GM21360 (cell line): ENCODE measurements at regions not wholly inside any gene's neighbourhood (a gene's known extent, or its start where the extent isn't known, plus 50 kb on each side); places are given as distances from the start of the nearest gene placed in this dataset.
"Not testable (repeated sequence)": the region's sequence is repeated elsewhere in the genome, so short reads cannot be mapped to it uniquely, and the experiment has no call there.

ENCODE experiments used
- ATAC-seq: cut with Tn5 transposase; IDR thresholded peaks from one replicate; pipeline ENCODE4 v1.9.1; 2021; ENCODE audit warnings: mild to moderate bottlenecking, moderate library complexity; ENCODE audit not compliant: unreplicated experiment

DNA sequence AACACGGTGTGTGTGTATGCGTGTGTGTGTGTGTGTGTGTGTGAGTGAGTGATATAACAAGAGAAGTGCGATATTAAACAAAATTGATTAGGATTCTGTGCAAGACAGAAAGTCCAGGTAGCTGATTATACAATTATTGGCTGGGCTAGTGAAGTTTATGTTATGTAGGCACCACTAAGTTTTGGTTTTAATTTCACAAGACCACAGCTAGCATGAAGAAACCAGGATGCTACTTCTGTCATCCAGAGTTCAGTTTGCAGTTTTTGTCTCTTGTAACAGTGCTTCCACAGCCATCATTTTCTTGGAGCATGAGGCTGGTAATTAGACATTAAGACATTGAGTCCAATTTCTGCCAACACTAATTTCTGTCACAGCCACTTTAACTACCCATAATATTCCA, 1590.2 kb upstream of the B3GALT2 start:
- no peak for ATAC-seq

DNA sequence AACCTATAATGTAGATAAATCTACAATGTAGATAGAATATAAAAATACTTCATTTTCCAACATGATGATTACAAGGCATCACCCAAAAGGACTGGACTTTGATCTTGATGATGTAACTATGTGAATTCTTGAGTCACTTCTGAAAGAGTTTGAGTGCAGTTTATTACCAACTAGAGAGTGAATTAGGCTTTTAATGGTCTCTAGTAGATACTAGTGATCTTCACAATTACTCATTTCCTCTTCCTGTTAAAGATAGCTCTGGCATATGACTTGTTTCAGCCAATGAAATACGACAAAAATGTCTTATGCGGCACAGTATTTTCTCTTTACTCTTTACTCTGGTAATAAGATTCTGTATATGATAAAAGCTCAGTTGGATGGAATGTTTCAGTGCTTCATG, 1588.1 kb upstream of the B3GALT2 start:
- ATAC-seq = no peak

DNA sequence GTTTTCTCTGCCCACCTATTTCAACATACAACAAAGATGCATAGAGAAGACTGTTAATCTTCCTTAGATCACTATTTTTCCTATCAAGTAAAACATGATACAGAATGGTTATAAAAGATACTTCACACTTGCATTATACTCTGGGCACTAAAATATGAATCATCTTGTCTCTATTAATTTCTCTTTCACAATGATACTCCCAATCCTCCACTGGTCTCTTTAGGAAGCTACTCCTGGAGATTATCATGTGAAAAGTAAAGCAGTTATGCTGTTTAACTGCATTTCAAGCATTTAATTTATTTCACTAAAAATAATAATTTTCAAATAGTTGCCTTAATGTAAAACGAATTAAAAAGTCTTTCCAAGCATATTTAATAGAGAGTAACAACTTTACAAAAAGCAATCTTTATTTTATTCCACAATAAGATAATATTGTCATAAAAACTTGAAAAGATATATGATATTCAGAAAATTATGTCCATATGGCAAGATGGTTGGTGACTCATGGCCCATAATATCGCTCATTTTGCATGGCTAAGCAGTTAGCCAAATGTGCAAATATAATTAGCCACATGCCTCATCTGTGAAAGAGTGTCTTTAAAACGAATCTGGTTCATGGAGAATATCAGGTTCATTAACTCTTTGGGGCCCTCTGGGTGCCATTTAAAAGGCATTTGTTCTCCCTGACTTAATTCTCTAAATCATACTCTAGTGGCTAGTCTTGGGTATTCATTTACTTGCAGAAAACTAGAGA, 1569.0 kb upstream of the B3GALT2 start:
- no peak for ATAC-seq

DNA sequence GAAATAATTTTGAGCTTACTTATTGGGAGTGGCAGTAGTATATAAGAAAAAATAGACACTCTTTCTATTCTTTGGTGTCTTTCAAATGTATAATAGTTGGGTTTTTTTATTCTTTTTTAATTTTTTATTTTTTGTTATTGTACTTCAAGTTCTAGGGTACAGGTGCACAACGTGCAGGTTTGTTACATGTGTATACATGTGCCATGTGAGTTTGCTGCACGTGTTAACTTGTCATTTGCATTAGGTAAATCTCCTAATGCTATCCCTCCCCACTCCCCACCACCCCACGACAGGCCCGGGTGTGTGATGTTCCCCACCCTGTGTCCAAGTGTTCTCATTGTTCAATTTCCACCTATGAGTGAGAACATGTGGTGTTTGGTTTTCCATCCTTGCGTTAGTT, 1552.4 kb upstream of the B3GALT2 start:
- not testable (repeated sequence) for ATAC-seq

DNA sequence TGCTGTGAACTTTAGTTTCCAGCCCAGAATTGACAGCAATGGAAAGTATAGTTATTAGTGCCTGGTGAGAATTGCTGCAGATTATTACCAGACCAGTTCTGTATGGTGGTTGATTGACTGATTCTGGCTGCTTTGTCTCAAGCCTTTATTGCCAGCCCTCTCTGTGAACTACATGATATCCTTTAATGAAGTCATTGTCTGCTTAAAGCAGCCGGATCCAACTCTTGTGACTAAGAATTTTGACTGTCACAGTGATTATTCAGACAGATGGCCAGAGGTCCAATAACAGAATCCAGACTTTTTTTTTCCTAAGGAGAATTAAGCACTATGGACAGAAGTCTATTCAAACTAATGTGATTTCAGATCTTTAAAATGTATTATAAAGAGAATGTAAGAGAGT, 1548.6 kb upstream of the B3GALT2 start:
- no peak for ATAC-seq

DNA sequence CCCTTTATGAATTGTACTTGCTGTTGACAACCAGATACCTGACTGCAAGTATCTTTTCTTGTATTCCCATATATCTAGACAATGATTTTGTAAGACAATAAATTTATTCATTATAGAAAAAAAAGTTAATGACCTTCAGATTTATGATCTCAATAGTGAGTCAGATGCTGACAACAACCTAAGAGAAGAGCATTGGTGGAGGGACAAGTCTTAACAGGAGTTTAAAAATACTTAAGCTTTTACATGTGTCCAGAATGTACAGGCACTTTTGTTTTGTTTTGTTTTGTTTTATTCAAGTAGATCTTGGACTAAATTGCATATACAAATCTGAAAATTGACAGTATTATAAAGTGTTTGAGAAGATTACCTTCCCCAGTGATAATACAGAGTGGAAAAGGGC, 1544.6 kb upstream of the B3GALT2 start:
- no peak for ATAC-seq

DNA sequence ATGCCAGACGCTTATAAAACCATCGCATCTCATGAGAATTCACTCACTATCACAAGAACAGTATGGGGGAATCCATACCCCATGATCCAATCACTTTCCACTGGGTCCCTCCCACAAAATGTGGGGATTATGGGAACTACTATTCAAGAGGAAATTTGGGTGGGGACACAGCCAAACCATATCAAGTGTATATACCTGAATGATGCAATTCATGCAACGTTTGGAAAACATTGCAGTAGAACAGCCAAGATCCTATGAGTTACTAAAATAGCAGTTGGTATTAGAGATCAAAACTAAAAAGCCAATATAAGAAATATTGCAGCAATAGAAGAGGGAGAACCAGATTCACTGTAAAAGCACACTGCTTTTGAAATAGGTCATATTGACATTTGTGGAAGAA, 1543.9 kb upstream of the B3GALT2 start:
- ATAC-seq = no peak

GRCh38 chr1:194723067-194723466, 1536.7 kb upstream of the B3GALT2 start:
- ATAC-seq = no peak

GRCh38 chr1:194717941-194718340, 1531.5 kb upstream of the B3GALT2 start:
- no peak for ATAC-seq

GRCh38 chr1:194717334-194717733, 1530.9 kb upstream of the B3GALT2 start:
- no peak for ATAC-seq

GRCh38 chr1:194710671-194711070, 1524.3 kb upstream of the B3GALT2 start:
- ATAC-seq = no peak

GRCh38 chr1:194709439-194709838, 1523.0 kb upstream of the B3GALT2 start:
- ATAC-seq = no peak

- no peak for ATAC-seq
Observed at GRCh38 chr1:194707074-194707473, 1520.7 kb upstream of the B3GALT2 start.

GRCh38 chr1:194705123-194705854, 1518.9 kb upstream of the B3GALT2 start:
- ATAC-seq = no peak

DNA sequence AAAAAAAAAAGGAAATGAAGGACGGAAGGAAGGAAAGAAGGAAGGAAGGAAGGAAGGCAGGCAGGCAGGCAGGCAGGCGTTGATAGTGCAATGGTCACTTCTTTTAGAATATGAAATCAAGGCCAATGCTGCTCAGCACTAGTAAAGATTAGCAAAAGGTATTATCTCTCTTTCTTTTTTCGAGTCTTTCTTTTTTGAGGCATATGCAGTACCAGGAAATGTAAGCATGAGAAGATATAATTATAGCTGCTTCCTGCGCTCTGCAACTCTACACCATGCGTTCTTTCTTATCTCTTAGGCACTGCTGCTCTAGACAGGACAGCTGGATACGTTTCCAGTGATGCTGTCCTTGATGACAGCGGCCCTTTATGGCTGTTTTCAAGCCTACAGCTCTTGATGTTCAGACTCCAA, 1512.5 kb upstream of the B3GALT2 start:
- no peak for ATAC-seq

DNA sequence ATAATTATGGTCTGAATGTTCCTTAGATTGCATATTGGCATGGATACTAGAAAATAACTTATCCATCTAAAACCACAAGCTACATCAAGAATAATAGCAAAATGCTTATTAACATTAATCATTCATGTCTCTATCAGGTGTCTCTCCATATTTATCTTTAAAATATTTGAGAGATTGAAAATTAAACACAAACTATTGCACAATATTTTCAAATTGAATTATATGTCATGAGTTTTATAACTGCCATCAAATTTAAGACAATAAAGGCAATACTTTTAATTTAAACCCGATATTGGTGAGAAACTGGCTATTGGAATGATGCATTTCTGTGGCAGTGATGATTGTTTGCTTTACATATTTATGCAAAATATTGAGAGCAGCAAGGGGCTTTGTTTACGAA, 1506.8 kb upstream of the B3GALT2 start:
- ATAC-seq = no peak

DNA sequence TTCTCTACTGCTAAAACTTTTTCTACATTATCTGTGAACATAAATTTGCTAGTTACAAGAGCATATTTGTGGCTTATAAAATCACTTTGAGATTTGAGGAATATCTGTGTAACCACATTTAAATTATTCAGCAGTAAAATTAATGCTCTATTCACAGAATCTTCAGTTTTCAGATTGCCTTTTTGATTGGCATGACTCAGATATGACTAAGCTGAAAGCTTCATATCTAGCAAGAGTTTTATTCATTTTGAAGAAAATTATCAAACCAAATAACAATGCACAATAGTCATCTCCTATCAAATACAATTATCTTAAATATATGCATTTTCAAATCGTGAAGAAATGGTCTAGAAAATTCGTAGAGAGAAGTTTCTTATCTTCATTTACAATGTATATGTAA, 1498.2 kb upstream of the B3GALT2 start:
- no peak for ATAC-seq

DNA sequence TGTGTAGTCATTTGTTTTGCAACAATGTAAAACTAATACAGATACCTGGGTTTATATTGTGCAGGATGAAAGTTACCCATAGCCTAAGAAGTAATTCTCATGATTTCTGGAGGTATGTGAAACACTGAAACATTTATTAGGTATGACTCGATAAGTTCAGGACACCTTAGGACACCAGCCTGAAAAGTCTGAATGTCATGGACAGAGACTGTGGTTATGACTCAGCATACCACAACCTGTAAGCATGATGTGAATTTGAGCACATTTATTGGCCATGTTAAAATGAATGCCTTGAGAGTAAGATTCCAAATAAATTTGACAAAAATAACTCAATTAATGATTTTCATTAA, 1471.7 kb upstream of the B3GALT2 start:
- ATAC-seq = no peak

GRCh38 chr1:194654956-194655355, 1468.5 kb upstream of the B3GALT2 start:
- ATAC-seq = no peak

DNA sequence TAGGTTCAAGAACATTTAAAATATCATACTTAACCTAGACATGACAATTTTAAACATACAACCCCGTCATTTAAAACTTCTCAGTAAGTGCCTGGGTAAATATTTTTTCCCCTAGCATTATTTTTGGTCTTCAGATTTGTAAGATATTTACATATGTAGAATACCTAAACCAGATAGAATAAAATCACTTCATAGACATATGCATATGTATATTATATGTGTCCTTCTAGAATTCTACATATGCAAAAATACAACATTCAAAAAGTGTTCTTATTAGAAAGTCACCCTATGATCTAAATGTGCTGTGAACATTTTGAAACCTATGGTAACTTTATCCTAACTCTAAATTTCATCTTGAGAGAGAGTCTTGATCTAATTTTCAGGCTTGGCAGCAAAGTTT, 1467.0 kb upstream of the B3GALT2 start:
- ATAC-seq = no peak

- ATAC-seq = no peak
Observed at GRCh38 chr1:194647118-194647517, 1460.7 kb upstream of the B3GALT2 start.

DNA sequence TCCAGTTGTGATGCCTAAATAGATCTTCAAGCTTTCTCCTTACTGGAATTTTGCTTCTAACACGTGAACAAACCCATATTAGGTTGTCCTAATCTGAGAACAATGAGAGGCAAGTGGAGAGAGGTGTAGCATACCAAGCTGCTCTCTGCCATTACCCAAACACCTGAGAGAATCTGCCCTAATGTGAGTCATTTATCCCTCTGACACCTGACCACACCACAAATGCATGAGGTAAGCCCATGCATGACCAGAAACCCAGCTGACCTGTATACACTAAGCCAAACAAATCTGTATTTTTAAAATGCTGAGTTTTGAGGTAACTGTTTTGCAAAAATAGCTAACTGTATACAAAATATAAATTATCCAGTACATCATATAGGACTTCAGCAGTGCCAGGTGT, 1458.1 kb upstream of the B3GALT2 start:
- no peak for ATAC-seq

- no peak for ATAC-seq
Observed at GRCh38 chr1:194640322-194640721, 1453.9 kb upstream of the B3GALT2 start.
